OCI-LY3 (cell line): ENCODE measurements at regions not wholly inside any gene's neighbourhood (a gene's known extent, or its start where the extent isn't known, plus 50 kb on each side); places are given as distances from the start of the nearest gene placed in this dataset.
A peak's percentile ranks its signal among the peaks of the same experiment; 100 is the strongest.

ENCODE experiments used
- H2AFZ ChIP-seq: fragments of 200-600, 300-600 bp; shearing (Covaris generic); 2 replicates; pipeline ENCODE4 v1.6.0; 2014; ENCODE audit warnings: antibody characterized with exemption, low read depth, low read length
- H3K27ac ChIP-seq: fragments of 200-600, 300-600 bp; sonication (generic); 2 replicates; pipeline ENCODE4 v1.5.1; 2014; ENCODE audit warnings: mild to moderate bottlenecking, low read length, moderate library complexity, mixed read lengths
- H3K27me3 ChIP-seq: fragments of 200-600, 300-600 bp; sonication (generic); 2 replicates; pipeline ENCODE4 v1.6.1; 2014; ENCODE audit warnings: low read depth, low read length, mixed read lengths
- H3K36me3 ChIP-seq: fragments of 200-600, 300-600 bp; sonication (generic); replicated peaks from 2 replicates; pipeline ENCODE3; 2014; ENCODE audit warnings: low read depth, low read length, mixed read lengths
- H3K4me1 ChIP-seq: fragments of 300-600, 200-600 bp; sonication (generic); 2 replicates; pipeline ENCODE4 v1.6.1; 2014; ENCODE audit warnings: low read length, mixed read lengths
- H3K4me2 ChIP-seq: fragments of 200-600, 300-600 bp; sonication (generic); 2 replicates; pipeline ENCODE4 v1.6.1; 2014; ENCODE audit warnings: low read length, mixed read lengths
- H3K4me3 ChIP-seq: fragments of 300-600, 200-600 bp; sonication (generic); 2 replicates; pipeline ENCODE4 v1.5.1; 2014; ENCODE audit warnings: antibody characterized with exemption, mild to moderate bottlenecking, low read length, moderate library complexity
- H3K79me2 ChIP-seq: fragments of 300-600, 200-600 bp; shearing (Covaris generic); 2 replicates; pipeline ENCODE4 v1.6.1; 2014; ENCODE audit warnings: mild to moderate bottlenecking, low read length, mixed read lengths
- H3K9ac ChIP-seq: fragments of 300-600, 200-600 bp; shearing (Covaris generic); 2 replicates; pipeline ENCODE4 v1.6.0; 2014; ENCODE audit warnings: mild to moderate bottlenecking, low read length, moderate library complexity
- H3K9me3 ChIP-seq: fragments of 200-600, 300-600 bp; shearing (Covaris generic); 2 replicates; pipeline ENCODE4 v1.6.1; 2014; ENCODE audit warnings: low read length, mixed read lengths; ENCODE audit not compliant: insufficient read depth
- H4K20me1 ChIP-seq: fragments of 200-600, 300-600 bp; sonication (generic); 2 replicates; pipeline ENCODE4 v1.6.1; 2016; ENCODE audit warnings: low read length, mixed read lengths; ENCODE audit not compliant: insufficient read depth
- CTCF ChIP-seq: fragments of 200-600, 300-600 bp; sonication (generic); IDR thresholded peaks from 2 replicates; pipeline ENCODE4 v1.5.1; 2014; ENCODE audit warnings: antibody characterized with exemption, low read length, low read depth
- EZH2phosphoT487 ChIP-seq: fragments of 200-600 bp; shearing (Covaris generic); IDR thresholded peaks from 2 replicates; pipeline ENCODE4 v1.6.1; 2018; ENCODE audit warnings: antibody characterized with exemption, mixed run types, low read depth

- Histone ChIP-seq H3K4me3 (no peak overlapping the region), H2AFZ (no peak overlapping the region), H3K79me2 (no peaks in the 10 kb centered on the region), H4K20me1 (no peaks in the 10 kb centered on the region), H3K36me3 (no peaks in the 10 kb centered on the region), H3K27me3 (no peaks in the 10 kb centered on the region), H3K4me1 (no peaks in the 10 kb centered on the region), H3K9me3 (no peaks in the 10 kb centered on the region), H3K9ac (no peak overlapping the region), H3K4me2 (no peak overlapping the region), H3K27ac (no peak overlapping the region)
- TF ChIP-seq CTCF (no peak), EZH2phosphoT487 (no peak)
Measured at GRCh38 chr5:88507261-88507660, 238.6 kb upstream of the TMEM161B start.

- Histone ChIP-seq H3K4me1 (no peaks in the 10 kb centered on the region), H3K4me2 (peak overlapping the region; percentile 82), H3K9ac (no peak overlapping the region), H3K36me3 (no peaks in the 10 kb centered on the region), H3K9me3 (no peaks in the 10 kb centered on the region), H3K4me3 (peak overlapping the region; percentile 78), H2AFZ (peak overlapping the region; percentile 93; the same call in 1 of the 2 replicates), H4K20me1 (no peaks in the 10 kb centered on the region), H3K79me2 (no peaks in the 10 kb centered on the region), H3K27ac (no peak overlapping the region), H3K27me3 (no peaks in the 10 kb centered on the region)
- no peak for TF ChIP-seq CTCF
- TF ChIP-seq EZH2phosphoT487: no peak
Measured at GRCh38 chr5:88503406-88503805, 234.8 kb upstream of the TMEM161B start.

- Histone ChIP-seq H3K4me3 (peak overlapping the region; percentile 78), H3K27ac (no peak overlapping the region), H3K27me3 (no peaks in the 10 kb centered on the region), H3K36me3 (no peaks in the 10 kb centered on the region), H2AFZ (peak overlapping the region; percentile 93), H3K9ac (peak overlapping the region; percentile 50), H3K4me2 (peak overlapping the region; percentile 82), H4K20me1 (no peaks in the 10 kb centered on the region), H3K9me3 (no peaks in the 10 kb centered on the region), H3K4me1 (no peaks in the 10 kb centered on the region), H3K79me2 (no peaks in the 10 kb centered on the region)
- no peak for TF ChIP-seq EZH2phosphoT487
Measured at GRCh38 chr5:88503041-88503345, 234.3 kb upstream of the TMEM161B start.

GRCh38 chr5:88502179-88503040 lies 233.8 kb upstream of the TMEM161B start:
- H3K4me3 ChIP-seq: peak overlapping the region; percentile 78
- peak overlapping the region; percentile 93 for H2AFZ ChIP-seq
- no peaks in the 10 kb centered on the region for H4K20me1 ChIP-seq
- H3K4me1 ChIP-seq: no peaks in the 10 kb centered on the region
- no peaks in the 10 kb centered on the region for H3K9me3 ChIP-seq
- peak overlapping the region; percentile 50 for H3K9ac ChIP-seq
- no peak overlapping the region for H3K27ac ChIP-seq
- H3K27me3 ChIP-seq: no peaks in the 10 kb centered on the region
- TF ChIP-seq CTCF (no peak), EZH2phosphoT487 (no peak)
- H3K4me2 ChIP-seq: peak overlapping the region; percentile 82
- H3K36me3 ChIP-seq: no peaks in the 10 kb centered on the region
- no peaks in the 10 kb centered on the region for H3K79me2 ChIP-seq
